Mesenchymal stem cell (in vitro differentiated cells and primary cell): ENCODE measurements at regions not wholly inside any gene's neighbourhood (a gene's known extent, or its start where the extent isn't known, plus 50 kb on each side); places are given as distances from the start of the nearest gene placed in this dataset.

Experiments used
- DNase-seq: peaks from one replicate; pipeline ENCODE4 v3.0.0-alpha.2; 2013
- H2AFZ ChIP-seq: one replicate; pipeline ENCODE4 v1.6.1; 2013; ENCODE audit warnings: low read depth, mild to moderate bottlenecking, control low read depth, inconsistent platforms, low read length, moderate library complexity
- H2AK5ac ChIP-seq: 2 replicates; pipeline ENCODE4 v1.6.1; 2013; ENCODE audit warnings: low read length, moderate library complexity, mild to moderate bottlenecking, inconsistent platforms; ENCODE audit not compliant: severe bottlenecking
- H2BK120ac ChIP-seq: one replicate; pipeline ENCODE4 v1.6.1; 2013; ENCODE audit warnings: low read depth, mild to moderate bottlenecking, inconsistent platforms, low read length, moderate library complexity
- H2BK12ac ChIP-seq, 2 experiments: one replicate each; pipeline ENCODE4 v1.6.1; 2013; ENCODE audit warnings: inconsistent platforms in 2 of 2, low read length in 2 of 2, mild to moderate bottlenecking in 2 of 2, moderate library complexity in 2 of 2, control low read depth in 1 of 2
- H2BK15ac ChIP-seq: one replicate; pipeline ENCODE4 v1.6.1; 2013; ENCODE audit warnings: mild to moderate bottlenecking, low read depth, inconsistent platforms; ENCODE audit not compliant: poor library complexity, severe bottlenecking
- H2BK5ac ChIP-seq: 2 replicates; pipeline ENCODE4 v1.6.1; 2013; ENCODE audit warnings: low read depth, mild to moderate bottlenecking, low read length, control low read depth, inconsistent platforms; ENCODE audit not compliant: poor library complexity, severe bottlenecking
- H3K14ac ChIP-seq, 2 experiments: one replicate each; pipeline ENCODE4 v1.6.1; 2013; ENCODE audit warnings: inconsistent platforms in 2 of 2, low read length in 2 of 2, control low read depth in 1 of 2, mild to moderate bottlenecking in 1 of 2, moderate library complexity in 1 of 2
- H3K18ac ChIP-seq, 2 experiments: one replicate each; pipeline ENCODE4 v1.6.1; 2013; ENCODE audit warnings: inconsistent platforms in 2 of 2, low read length in 2 of 2, control low read depth in 1 of 2, low read depth in 1 of 2, mild to moderate bottlenecking in 1 of 2
- H3K23ac ChIP-seq, 2 experiments: one replicate each; pipeline ENCODE4 v1.6.1; 2013; ENCODE audit warnings: inconsistent platforms in 2 of 2, low read length in 2 of 2, mild to moderate bottlenecking in 2 of 2, moderate library complexity in 2 of 2, control low read depth in 1 of 2
- H3K27ac ChIP-seq: 2 replicates; pipeline ENCODE4 v1.5.1; 2013; ENCODE audit warnings: mild to moderate bottlenecking, moderate library complexity, low read length, control low read depth, inconsistent platforms; ENCODE audit not compliant: poor library complexity, severe bottlenecking
- H3K27me3 ChIP-seq, 2 experiments: 2 replicates each; pipeline versions ENCODE4 v1.6.1 to v1.7.0; 2013; ENCODE audit warnings: low read length in 2 of 2, mild to moderate bottlenecking in 2 of 2, moderate library complexity in 2 of 2, control low read depth in 1 of 2, inconsistent platforms in 1 of 2; ENCODE audit not compliant: control insufficient read depth in 1 of 2, insufficient read depth in 1 of 2
- H3K36me3 ChIP-seq, 2 experiments: 2 replicates each; pipeline versions ENCODE4 v1.6.1 to v1.7.0; 2013; ENCODE audit warnings: low read length in 2 of 2, control low read depth in 1 of 2, inconsistent platforms in 1 of 2, low read depth in 1 of 2, mild to moderate bottlenecking in 1 of 2; ENCODE audit not compliant: insufficient read depth in 2 of 2, control insufficient read depth in 1 of 2
- H3K4ac ChIP-seq, 2 experiments: one replicate each; pipeline ENCODE4 v1.6.1; 2013; ENCODE audit warnings: inconsistent platforms in 2 of 2, low read length in 2 of 2, mild to moderate bottlenecking in 2 of 2, moderate library complexity in 2 of 2, control low read depth in 1 of 2, low read depth in 1 of 2
- H3K4me1 ChIP-seq: 2 replicates; pipeline ENCODE4 v1.6.1; 2013; ENCODE audit warnings: low read depth, low read length, control low read depth; ENCODE audit not compliant: control insufficient read depth, insufficient read depth
- H3K4me2 ChIP-seq: 2 replicates; pipeline ENCODE4 v1.6.1; 2013; ENCODE audit warnings: low read length, mild to moderate bottlenecking, inconsistent platforms; ENCODE audit not compliant: poor library complexity, severe bottlenecking
- H3K4me3 ChIP-seq, 2 experiments: 2 replicates each; pipeline versions ENCODE4 v1.5.1 to v1.7.0; 2013; ENCODE audit warnings: low read length in 2 of 2, mild to moderate bottlenecking in 2 of 2, control low read depth in 1 of 2, low read depth in 1 of 2; ENCODE audit not compliant: insufficient read depth in 1 of 2
- H3K79me1 ChIP-seq: replicated peaks from 2 replicates; pipeline ENCODE4 v1.6.1; 2013; ENCODE audit warnings: mild to moderate bottlenecking, control low read depth, low read length, inconsistent platforms; ENCODE audit not compliant: poor library complexity, severe bottlenecking
- H3K9ac ChIP-seq: 2 replicates; pipeline ENCODE4 v1.7.0; 2013; ENCODE audit warnings: mild to moderate bottlenecking, low read length, moderate library complexity
- H3K9me3 ChIP-seq: 2 replicates; pipeline ENCODE4 v1.7.0; 2013; ENCODE audit warnings: mild to moderate bottlenecking, low read length; ENCODE audit not compliant: control insufficient read depth
- H4K8ac ChIP-seq: one replicate; pipeline ENCODE4 v1.6.1; 2013; ENCODE audit warnings: inconsistent platforms, mild to moderate bottlenecking, low read length, moderate library complexity
- H4K91ac ChIP-seq: one replicate; pipeline ENCODE4 v1.6.1; 2013; ENCODE audit warnings: mild to moderate bottlenecking, low read length, inconsistent platforms
- WGBS: methylation state at CpG from one replicate; pipeline ENCODE4 v1.1.7; 2013; ENCODE audit warnings: mixed read lengths; 5-methylcytosine and 5-hydroxymethylcytosine counted together

DNA sequence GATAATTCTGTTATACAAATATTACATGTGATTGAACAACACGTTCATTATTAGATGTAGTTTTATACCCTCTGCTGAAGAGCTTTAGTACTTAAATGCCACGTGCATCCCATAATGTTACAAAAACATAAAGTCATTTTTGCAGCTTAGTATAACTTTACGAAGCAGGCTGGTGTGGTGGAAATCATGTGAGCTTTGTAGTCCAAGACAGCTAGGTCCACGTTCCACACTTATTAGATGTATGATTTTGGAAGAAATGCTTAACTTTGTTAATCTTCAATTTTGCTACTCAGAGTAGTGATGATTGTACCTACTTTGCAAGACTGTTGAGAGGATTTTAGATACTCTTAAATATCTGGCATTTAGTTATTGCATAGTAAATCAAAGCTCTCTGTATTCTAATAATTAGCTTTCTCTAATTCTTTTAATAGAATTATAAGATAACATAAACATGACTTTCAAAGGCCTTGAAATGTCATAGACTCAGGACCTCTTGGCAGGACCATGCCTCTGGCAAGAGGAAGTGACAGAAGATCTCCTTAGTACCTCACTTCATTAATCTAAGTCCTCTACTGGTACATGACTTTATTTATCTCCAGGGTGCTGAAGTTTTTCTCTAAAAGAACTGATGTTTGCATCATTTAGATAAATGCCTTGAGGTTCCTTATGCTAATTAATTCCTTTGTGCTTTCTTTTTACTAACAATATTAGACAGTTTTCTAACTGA, 153.7 kb downstream of the PCDH20 start:
- no peaks in the 10 kb centered on the region for H3K36me3 ChIP-seq
- no peak overlapping the region for H3K27ac ChIP-seq
- no peak overlapping the region for H3K4ac ChIP-seq
- H3K4me1 ChIP-seq = no peaks in the 10 kb centered on the region
- no peak for DNase-seq
- no peak overlapping the region for H4K91ac ChIP-seq
- H3K23ac ChIP-seq = no peak overlapping the region
- no peaks in the 10 kb centered on the region for H3K9me3 ChIP-seq
- no peak overlapping the region for H2BK120ac ChIP-seq
- H4K8ac ChIP-seq = no peak overlapping the region
- WGBS = 92% methylated on average over 2 of the region's 4 CpGs
- no peak overlapping the region for H3K4me3 ChIP-seq
- no peak overlapping the region for H3K14ac ChIP-seq
- H3K27me3 ChIP-seq = no peaks in the 10 kb centered on the region
- no peak overlapping the region for H2BK5ac ChIP-seq
- no peak overlapping the region for H2BK15ac ChIP-seq
- no peak overlapping the region for H3K4me2 ChIP-seq
- H3K9ac ChIP-seq = no peak overlapping the region
- no peaks in the 10 kb centered on the region for H3K79me1 ChIP-seq
- H2AK5ac ChIP-seq = no peak overlapping the region
- no peak overlapping the region for H3K18ac ChIP-seq
- no peak overlapping the region for H2BK12ac ChIP-seq
- no peak overlapping the region for H2AFZ ChIP-seq

GRCh38 chr13:61258185-61258584, 157.5 kb downstream of the PCDH20 start:
- Histone ChIP-seq H2BK120ac (no peak overlapping the region), H2BK12ac (no peak overlapping the region), H2AK5ac (no peak overlapping the region), H3K9ac (no peak overlapping the region), H3K4ac (no peak overlapping the region), H3K4me3 (no peak overlapping the region), H3K23ac (no peak overlapping the region), H3K4me2 (no peak overlapping the region), H3K27ac (no peak overlapping the region), H2BK15ac (no peak overlapping the region), H3K36me3 (no peaks in the 10 kb centered on the region), H3K14ac (no peak overlapping the region), H3K79me1 (no peaks in the 10 kb centered on the region), H3K27me3 (no peaks in the 10 kb centered on the region), H3K9me3 (no peaks in the 10 kb centered on the region), H3K4me1 (no peaks in the 10 kb centered on the region), H4K91ac (no peak overlapping the region), H3K18ac (no peak overlapping the region), H2AFZ (no peak overlapping the region), H2BK5ac (no peak overlapping the region), H4K8ac (no peak overlapping the region)
- no peak for DNase-seq

DNA sequence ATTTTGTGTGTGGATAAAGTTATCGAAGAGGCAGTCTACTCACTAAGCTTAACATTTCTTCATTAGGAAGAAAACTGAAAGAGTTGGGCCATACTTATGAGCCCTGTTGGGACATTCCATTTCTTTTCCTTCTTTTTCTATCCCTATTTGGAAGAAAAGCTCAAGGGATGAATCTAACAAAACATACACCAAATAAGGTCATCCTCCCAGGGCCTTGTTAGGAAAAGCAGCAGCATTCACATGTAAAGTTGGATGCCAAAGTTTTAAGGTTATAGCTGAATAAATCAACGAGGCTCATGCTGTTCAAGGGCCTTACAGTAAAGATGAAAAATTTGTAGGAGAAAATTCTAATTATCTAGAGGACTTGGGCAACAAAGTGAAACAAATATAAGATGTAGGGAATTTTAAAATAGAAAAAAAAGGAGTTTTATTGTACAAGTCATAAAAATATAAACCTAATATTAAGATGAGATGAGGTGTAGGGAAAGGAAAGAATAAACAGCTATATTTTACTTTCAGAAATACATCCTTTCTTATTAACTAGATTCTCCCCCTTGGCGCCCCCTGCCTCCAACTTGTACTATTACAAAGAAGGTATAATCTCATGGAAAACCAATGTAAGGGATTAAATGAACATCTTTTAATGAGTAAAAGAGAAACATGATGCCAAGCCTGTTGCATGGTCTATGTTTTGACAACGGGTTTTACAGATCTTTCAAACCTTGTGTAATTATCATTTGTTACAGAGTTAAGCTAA, 160.4 kb downstream of the PCDH20 start:
- WGBS = 65% methylated on average over 2 of the region's 4 CpGs

DNA sequence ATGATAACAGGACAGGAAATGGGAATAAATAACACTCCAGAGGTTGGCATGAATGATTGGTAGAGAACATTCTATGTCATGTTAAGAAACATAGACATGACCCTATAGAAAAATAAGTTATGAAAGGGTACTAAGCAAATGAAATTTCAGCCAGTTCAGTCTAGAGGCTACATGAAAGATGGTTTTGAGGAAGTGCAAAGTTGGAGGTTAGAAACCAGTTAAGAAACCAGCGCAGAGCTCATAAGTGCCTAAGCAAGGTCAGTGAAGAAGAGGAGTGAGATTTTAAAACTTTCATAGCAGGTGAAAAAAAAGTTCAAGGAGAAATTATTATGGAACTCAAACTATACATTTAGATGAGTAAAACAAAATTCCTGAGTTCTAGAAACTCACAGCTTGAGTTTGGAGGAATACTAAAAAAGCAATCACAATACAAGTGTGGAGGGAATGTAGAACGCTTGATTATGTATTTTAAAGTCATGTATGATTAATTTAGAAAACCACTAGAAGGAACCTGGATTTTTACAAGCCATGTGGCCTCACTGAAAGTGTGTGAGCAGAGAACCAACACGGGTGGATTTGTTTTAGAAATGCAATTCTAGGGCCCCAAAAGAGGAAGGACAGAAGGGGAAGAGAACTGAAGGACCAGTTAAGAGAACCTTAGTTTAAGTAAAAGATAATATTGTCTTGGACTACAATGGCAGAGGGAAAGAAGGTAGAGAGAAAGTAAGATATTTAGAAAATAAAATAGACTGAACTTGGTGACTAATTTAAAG, 162.4 kb downstream of the PCDH20 start:
- Histone ChIP-seq H2AFZ (no peak overlapping the region), H3K27me3 (no peaks in the 10 kb centered on the region), H2BK12ac (no peak overlapping the region), H2AK5ac (no peak overlapping the region), H4K8ac (no peak overlapping the region), H3K36me3 (no peaks in the 10 kb centered on the region), H3K79me1 (no peaks in the 10 kb centered on the region), H3K4ac (no peak overlapping the region), H2BK5ac (no peak overlapping the region), H2BK15ac (no peak overlapping the region), H3K9me3 (no peaks in the 10 kb centered on the region), H3K27ac (no peak overlapping the region), H3K4me3 (no peak overlapping the region), H3K18ac (no peak overlapping the region), H3K14ac (no peak overlapping the region), H3K9ac (no peak overlapping the region), H3K23ac (no peak overlapping the region), H4K91ac (no peak overlapping the region), H3K4me1 (no peaks in the 10 kb centered on the region), H2BK120ac (no peak overlapping the region), H3K4me2 (no peak overlapping the region)
- 76% methylated on average over 3 of the region's 3 CpGs for WGBS
- DNase-seq = no peak

More for the DNA sequence above, 160.4 kb downstream of the PCDH20 start:
- H4K91ac ChIP-seq = no peak overlapping the region
- H2BK5ac ChIP-seq = no peak overlapping the region
- H3K27me3 ChIP-seq = no peaks in the 10 kb centered on the region
- no peak overlapping the region for H3K4me3 ChIP-seq
- H4K8ac ChIP-seq = no peak overlapping the region
- no peak overlapping the region for H3K18ac ChIP-seq
- H3K4me2 ChIP-seq = no peak overlapping the region
- no peak overlapping the region for H2AFZ ChIP-seq
- H2BK120ac ChIP-seq = no peak overlapping the region
- H3K79me1 ChIP-seq = no peaks in the 10 kb centered on the region
- H2AK5ac ChIP-seq = no peak overlapping the region
- no peak overlapping the region for H2BK12ac ChIP-seq
- no peak overlapping the region for H2BK15ac ChIP-seq
- H3K4me1 ChIP-seq = no peaks in the 10 kb centered on the region
- no peak overlapping the region for H3K9ac ChIP-seq
- H3K14ac ChIP-seq = no peak overlapping the region
- H3K9me3 ChIP-seq = no peaks in the 10 kb centered on the region
- H3K27ac ChIP-seq = no peak overlapping the region
- H3K4ac ChIP-seq = no peak overlapping the region
- H3K23ac ChIP-seq = no peak overlapping the region
- DNase-seq = no peak
- H3K36me3 ChIP-seq = no peaks in the 10 kb centered on the region
